ENCODE measurements at regions not wholly inside any gene's neighbourhood (a gene's known extent, or its start where the extent isn't known, plus 50 kb on each side); places are given as distances from the start of the nearest gene placed in this dataset.

DNA sequence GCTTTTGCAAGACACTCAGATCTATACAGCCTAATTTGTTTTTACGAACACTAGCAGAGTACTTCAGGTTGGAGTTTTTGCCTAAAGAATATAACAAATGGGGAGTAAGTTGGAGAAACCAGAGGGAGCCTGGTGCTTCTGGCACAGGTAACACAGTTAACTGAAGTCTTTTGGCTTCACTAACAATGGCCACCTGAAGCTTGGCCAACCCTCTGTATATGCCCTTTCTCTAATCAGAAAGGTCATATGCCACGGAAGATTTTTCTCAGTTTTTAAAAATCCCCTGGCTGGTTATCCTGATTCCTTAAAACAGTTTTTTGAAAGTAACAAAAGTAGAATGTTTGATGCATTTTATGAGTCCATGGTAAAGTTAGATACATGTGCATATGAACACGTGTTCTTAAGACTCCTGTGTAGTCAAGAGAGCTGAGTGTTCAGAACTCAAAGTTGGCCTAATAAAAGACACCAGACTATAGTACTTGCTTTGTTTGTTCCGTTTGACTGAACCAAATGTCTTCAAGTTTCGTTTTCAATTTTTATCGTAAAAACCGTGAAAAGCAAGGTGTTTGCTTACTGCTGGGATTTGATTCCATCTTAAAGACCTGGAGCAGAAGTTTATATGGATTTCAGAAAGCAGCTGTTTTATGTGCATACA, 137.5 kb downstream of the KCNRG start:
- CTCF ChIA-PET = no interaction called here
- H3K4me3 ChIP-seq (ENCODE audit: low read depth, low read length) = no peak overlapping the region
- no peaks in the 10 kb centered on the region for H3K9me3 ChIP-seq (ENCODE audit: control insufficient read depth, insufficient read depth, low read depth, low read length)
- H3K36me3 ChIP-seq (ENCODE audit: control insufficient read depth in 2 of 2, insufficient read depth in 1 of 2, low read length in 2 of 2) = no peaks in the 10 kb centered on the region
- TF ChIP-seq ZNF132 (tag by site-specific recombination; IDR thresholded peaks at IDR 0.05; ENCODE audit: borderline replicate concordance) = no peak
- TF ChIP-seq, protein P1, sequence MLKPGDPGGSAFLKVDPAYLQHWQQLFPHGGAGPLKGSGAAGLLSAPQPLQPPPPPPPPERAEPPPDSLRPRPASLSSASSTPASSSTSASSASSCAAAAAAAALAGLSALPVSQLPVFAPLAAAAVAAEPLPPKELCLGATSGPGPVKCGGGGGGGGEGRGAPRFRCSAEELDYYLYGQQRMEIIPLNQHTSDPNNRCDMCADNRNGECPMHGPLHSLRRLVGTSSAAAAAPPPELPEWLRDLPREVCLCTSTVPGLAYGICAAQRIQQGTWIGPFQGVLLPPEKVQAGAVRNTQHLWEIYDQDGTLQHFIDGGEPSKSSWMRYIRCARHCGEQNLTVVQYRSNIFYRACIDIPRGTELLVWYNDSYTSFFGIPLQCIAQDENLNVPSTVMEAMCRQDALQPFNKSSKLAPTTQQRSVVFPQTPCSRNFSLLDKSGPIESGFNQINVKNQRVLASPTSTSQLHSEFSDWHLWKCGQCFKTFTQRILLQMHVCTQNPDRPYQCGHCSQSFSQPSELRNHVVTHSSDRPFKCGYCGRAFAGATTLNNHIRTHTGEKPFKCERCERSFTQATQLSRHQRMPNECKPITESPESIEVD (tag by site-specific recombination; IDR thresholded peaks at IDR 0.05) = peak; percentile 15; the same call in 1 of the 2 replicates
- TF ChIP-seq ZNF266 (tag by site-specific recombination; IDR thresholded peaks at IDR 0.05; ENCODE audit: low read depth) = no peak
- 0 out of 2 replicates have a peak, but pooled peaks have one; percentile 14 for TF ChIP-seq ZNF335 (tag by site-specific recombination; conservative IDR thresholded peaks at IDR 0.05)
- TF ChIP-seq ZNF544 (tag by site-specific recombination; IDR thresholded peaks at IDR 0.05) = no peak
- TF ChIP-seq, protein P2, sequence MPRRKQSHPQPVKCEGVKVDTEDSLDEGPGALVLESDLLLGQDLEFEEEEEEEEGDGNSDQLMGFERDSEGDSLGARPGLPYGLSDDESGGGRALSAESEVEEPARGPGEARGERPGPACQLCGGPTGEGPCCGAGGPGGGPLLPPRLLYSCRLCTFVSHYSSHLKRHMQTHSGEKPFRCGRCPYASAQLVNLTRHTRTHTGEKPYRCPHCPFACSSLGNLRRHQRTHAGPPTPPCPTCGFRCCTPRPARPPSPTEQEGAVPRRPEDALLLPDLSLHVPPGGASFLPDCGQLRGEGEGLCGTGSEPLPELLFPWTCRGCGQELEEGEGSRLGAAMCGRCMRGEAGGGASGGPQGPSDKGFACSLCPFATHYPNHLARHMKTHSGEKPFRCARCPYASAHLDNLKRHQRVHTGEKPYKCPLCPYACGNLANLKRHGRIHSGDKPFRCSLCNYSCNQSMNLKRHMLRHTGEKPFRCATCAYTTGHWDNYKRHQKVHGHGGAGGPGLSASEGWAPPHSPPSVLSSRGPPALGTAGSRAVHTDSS (tag by site-specific recombination; IDR thresholded peaks at IDR 0.05) = no peak
- TF ChIP-seq YY2 (tag by site-specific recombination; IDR thresholded peaks at IDR 0.05) = no peak
- TF ChIP-seq OSR2 (tag by site-specific recombination; IDR thresholded peaks at IDR 0.05) = no peak
- TF ChIP-seq, protein P3, sequence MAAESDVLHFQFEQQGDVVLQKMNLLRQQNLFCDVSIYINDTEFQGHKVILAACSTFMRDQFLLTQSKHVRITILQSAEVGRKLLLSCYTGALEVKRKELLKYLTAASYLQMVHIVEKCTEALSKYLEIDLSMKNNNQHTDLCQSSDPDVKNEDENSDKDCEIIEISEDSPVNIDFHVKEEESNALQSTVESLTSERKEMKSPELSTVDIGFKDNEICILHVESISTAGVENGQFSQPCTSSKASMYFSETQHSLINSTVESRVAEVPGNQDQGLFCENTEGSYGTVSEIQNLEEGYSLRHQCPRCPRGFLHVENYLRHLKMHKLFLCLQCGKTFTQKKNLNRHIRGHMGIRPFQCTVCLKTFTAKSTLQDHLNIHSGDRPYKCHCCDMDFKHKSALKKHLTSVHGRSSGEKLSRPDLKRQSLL (tag by site-specific recombination; IDR thresholded peaks at IDR 0.05) = no peak
- no peak for TF ChIP-seq ZNF658 (tag by site-specific recombination; IDR thresholded peaks at IDR 0.05)
- no peak for TF ChIP-seq ZNF292 (tag by site-specific recombination; IDR thresholded peaks at IDR 0.05; ENCODE audit: borderline replicate concordance, low read depth)
- TF ChIP-seq, protein P4, sequence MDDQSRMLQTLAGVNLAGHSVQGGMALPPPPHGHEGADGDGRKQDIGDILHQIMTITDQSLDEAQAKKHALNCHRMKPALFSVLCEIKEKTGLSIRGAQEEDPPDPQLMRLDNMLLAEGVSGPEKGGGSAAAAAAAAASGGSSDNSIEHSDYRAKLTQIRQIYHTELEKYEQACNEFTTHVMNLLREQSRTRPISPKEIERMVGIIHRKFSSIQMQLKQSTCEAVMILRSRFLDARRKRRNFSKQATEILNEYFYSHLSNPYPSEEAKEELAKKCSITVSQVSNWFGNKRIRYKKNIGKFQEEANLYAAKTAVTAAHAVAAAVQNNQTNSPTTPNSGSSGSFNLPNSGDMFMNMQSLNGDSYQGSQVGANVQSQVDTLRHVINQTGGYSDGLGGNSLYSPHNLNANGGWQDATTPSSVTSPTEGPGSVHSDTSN (CRISPR knock-in tag; IDR thresholded peaks at IDR 0.05) = no peak
- TF ChIP-seq GLI2 (tag by site-specific recombination; IDR thresholded peaks at IDR 0.05; ENCODE audit: borderline replicate concordance, low read depth) = no peak
- H3K4me1 ChIP-seq (ENCODE audit: control insufficient read depth, insufficient read depth, low read length) = peaks cover 9% of the 10 kb centered on the region
- POLR2A ChIA-PET = no interaction called here
- H3K27ac ChIP-seq (ENCODE audit: extremely low read depth, low read depth, low read length) = no peak overlapping the region

DNA sequence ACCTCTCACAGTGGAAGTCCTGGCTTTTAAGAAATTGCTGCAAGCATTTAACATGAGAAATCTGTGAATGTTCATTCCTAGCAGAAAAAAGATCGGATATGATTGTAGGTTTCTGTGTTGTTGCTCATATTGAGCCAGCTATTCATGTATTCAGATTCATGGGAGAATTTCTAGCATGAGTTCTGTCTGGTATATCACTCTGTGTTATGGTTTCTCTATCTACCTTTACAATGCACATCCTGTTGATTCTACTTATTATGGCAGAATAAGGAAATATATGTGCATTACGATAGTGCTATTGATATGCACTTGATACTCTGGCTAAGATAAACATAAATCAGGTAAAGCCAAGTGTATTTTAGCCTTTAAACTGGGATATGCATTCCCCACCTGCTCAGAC, 138.2 kb downstream of the KCNRG start:
- TF ChIP-seq, protein P5, sequence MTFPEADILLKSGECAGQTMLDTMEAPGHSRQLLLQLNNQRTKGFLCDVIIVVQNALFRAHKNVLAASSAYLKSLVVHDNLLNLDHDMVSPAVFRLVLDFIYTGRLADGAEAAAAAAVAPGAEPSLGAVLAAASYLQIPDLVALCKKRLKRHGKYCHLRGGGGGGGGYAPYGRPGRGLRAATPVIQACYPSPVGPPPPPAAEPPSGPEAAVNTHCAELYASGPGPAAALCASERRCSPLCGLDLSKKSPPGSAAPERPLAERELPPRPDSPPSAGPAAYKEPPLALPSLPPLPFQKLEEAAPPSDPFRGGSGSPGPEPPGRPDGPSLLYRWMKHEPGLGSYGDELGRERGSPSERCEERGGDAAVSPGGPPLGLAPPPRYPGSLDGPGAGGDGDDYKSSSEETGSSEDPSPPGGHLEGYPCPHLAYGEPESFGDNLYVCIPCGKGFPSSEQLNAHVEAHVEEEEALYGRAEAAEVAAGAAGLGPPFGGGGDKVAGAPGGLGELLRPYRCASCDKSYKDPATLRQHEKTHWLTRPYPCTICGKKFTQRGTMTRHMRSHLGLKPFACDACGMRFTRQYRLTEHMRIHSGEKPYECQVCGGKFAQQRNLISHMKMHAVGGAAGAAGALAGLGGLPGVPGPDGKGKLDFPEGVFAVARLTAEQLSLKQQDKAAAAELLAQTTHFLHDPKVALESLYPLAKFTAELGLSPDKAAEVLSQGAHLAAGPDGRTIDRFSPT (tag by site-specific recombination; IDR thresholded peaks at IDR 0.05) = no peak
- TF ChIP-seq ZNF837 (tag by site-specific recombination; IDR thresholded peaks at IDR 0.05) = no peak
- TF ChIP-seq ZBTB20 (tag by site-specific recombination; IDR thresholded peaks at IDR 0.05) = peak; percentile 68; the same call in 1 of the 2 replicates
- TF ChIP-seq TCF7L2 (IDR thresholded peaks at IDR 0.05; ENCODE audit: borderline replicate concordance, low read depth, low read length) = no peak
- TF ChIP-seq, protein P6, sequence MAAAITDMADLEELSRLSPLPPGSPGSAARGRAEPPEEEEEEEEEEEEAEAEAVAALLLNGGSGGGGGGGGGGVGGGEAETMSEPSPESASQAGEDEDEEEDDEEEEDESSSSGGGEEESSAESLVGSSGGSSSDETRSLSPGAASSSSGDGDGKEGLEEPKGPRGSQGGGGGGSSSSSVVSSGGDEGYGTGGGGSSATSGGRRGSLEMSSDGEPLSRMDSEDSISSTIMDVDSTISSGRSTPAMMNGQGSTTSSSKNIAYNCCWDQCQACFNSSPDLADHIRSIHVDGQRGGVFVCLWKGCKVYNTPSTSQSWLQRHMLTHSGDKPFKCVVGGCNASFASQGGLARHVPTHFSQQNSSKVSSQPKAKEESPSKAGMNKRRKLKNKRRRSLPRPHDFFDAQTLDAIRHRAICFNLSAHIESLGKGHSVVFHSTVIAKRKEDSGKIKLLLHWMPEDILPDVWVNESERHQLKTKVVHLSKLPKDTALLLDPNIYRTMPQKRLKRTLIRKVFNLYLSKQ (tag by site-specific recombination; IDR thresholded peaks at IDR 0.05; ENCODE audit: borderline replicate concordance) = no peak
- 0 out of 2 replicates have a peak, but pooled peaks have one; percentile 16 for TF ChIP-seq SCRT2 (tag by site-specific recombination; IDR thresholded peaks at IDR 0.05)
- TF ChIP-seq ZNF544 (tag by site-specific recombination; IDR thresholded peaks at IDR 0.05) = no peak
- ChIA-PET POLR2A (no interaction called here), CTCF (no interaction called here)
- Histone ChIP-seq H3K4me1 (ENCODE audit: control insufficient read depth, insufficient read depth, low read length) (peaks cover 9% of the 10 kb centered on the region), H3K4me3 (ENCODE audit: low read depth, low read length) (no peak overlapping the region), H3K36me3 (ENCODE audit: control insufficient read depth in 2 of 2, insufficient read depth in 1 of 2, low read length in 2 of 2) (no peaks in the 10 kb centered on the region), H3K27ac (ENCODE audit: extremely low read depth, low read depth, low read length) (no peak overlapping the region), H3K9me3 (ENCODE audit: control insufficient read depth, insufficient read depth, low read depth, low read length) (no peaks in the 10 kb centered on the region)

All from HEK293 (cell line).